ENCODE measurements at regions not wholly inside any gene's neighbourhood (a gene's known extent, or its start where the extent isn't known, plus 50 kb on each side); places are given as distances from the start of the nearest gene placed in this dataset.

- dilution Hi-C loops (cut with HindIII; ENCODE audit: low sequenced_read_pairs, unreplicated experiment) (no loop called here), in situ Hi-C loops (cut with MboI; ENCODE audit: low sequenced_read_pairs) (no loop called here), intact Hi-C loops (cut with micrococcal nuclease) (no loop called here)
- no peaks in the 10 kb centered on the region for H3K27me3 ChIP-seq (ENCODE audit: control insufficient read depth, insufficient read depth, low read length)
- peaks cover 8% of the 10 kb centered on the region for H3K4me1 ChIP-seq (ENCODE audit: control insufficient read depth, insufficient read depth, low read length)
- H2BK20ac ChIP-seq (ENCODE audit: low read depth, low read length): peak overlapping the region; percentile 61
- H2AFZ ChIP-seq (replicated peaks; ENCODE audit: low read length, poor library complexity): peak overlapping the region; percentile 47
- H3K23ac ChIP-seq (ENCODE audit: low read depth, low read length): no peak overlapping the region
- TF ChIP-seq CEBPB (IDR thresholded peaks at IDR 0.05; ENCODE audit: low read depth, low read length) (0 out of 2 replicates have a peak, but pooled peaks have one; percentile 1), RAD21 (IDR thresholded peaks at IDR 0.05; ENCODE audit: low read length) (no peak)
- peak overlapping the region; percentile 77 for H4K5ac ChIP-seq (ENCODE audit: low read depth, low read length)
- H4K91ac ChIP-seq (ENCODE audit: insufficient read depth, low read depth, low read length): peak overlapping the region; percentile 83
- 67% methylated on average over 1 of the region's 3 CpGs; no CpG with 5 or more reads in 1 of the 2 experiments for WGBS, 2 experiments (ENCODE audit: extremely low coverage in 2 of 2, insufficient read length in 1 of 2)
- peak overlapping the region; percentile 69 for H2BK5ac ChIP-seq (ENCODE audit: low read depth, low read length, poor library complexity, severe bottlenecking)
- H3K9me1 ChIP-seq (ENCODE audit: insufficient read depth, low read length): no peaks in the 10 kb centered on the region
- peak overlapping the region; percentile 26 for H3K27ac ChIP-seq (ENCODE audit: insufficient read depth, low read length)
- H3K36me3 ChIP-seq (ENCODE audit: control insufficient read depth, insufficient read depth, low read length): no peaks in the 10 kb centered on the region
- no peak overlapping the region; the same call in 1 of the 2 replicates for H3K9ac ChIP-seq (ENCODE audit: low read depth, low read length)
- peak overlapping the region; percentile 59 to 72; a peak in 3 of 4 replicates for H4K8ac ChIP-seq (ENCODE audit: low read depth in 2 of 2, low read length in 2 of 2)
- H3K14ac ChIP-seq (replicated peaks; ENCODE audit: low read depth, low read length): peak overlapping the region; percentile 30; the same call in 1 of the 2 replicates
- peak overlapping the region; percentile 96 for H3K18ac ChIP-seq (ENCODE audit: low read depth, low read length)
- no peak overlapping the region for H3K4me3 ChIP-seq (ENCODE audit: insufficient read depth, low read depth, low read length)
- peak overlapping the region; percentile 48; the same call in 1 of the 2 replicates for H2AK5ac ChIP-seq (ENCODE audit: low read depth, low read length)
- BruUV-seq (replicated peaks): no TSS peak
- peak; percentile 16 for DNase-seq
- peak; percentile 69 for ATAC-seq (ENCODE audit: low read depth)
- H3K56ac ChIP-seq (ENCODE audit: extremely low read depth, insufficient read depth, low read length): no peak overlapping the region
- no peaks in the 10 kb centered on the region for H4K20me1 ChIP-seq (ENCODE audit: insufficient read depth, low read length)
- no peak overlapping the region for H2AK9ac ChIP-seq (replicated peaks; ENCODE audit: low read depth, low read length, poor library complexity)
- POLR2A ChIA-PET (ENCODE audit: unreplicated experiment): no interaction called here
- H3K9me3 ChIP-seq (ENCODE audit: control insufficient read depth, insufficient read depth, low read length): peaks cover 2% of the 10 kb centered on the region; the same call in 1 of the 2 replicates
- no peaks in the 10 kb centered on the region for H3K79me1 ChIP-seq (ENCODE audit: low read depth in 1 of 2, low read length in 2 of 2)
- H3K4me2 ChIP-seq (ENCODE audit: low read depth, low read length): no peak overlapping the region
- H3K4ac ChIP-seq (ENCODE audit: low read depth, low read length): peak overlapping the region; percentile 74
- H2BK120ac ChIP-seq (ENCODE audit: low read depth, low read length): peak overlapping the region; percentile 73
- CTCF ChIA-PET: interaction anchor here (0.7 kb wide), 1 partner anchor 1385 kb away, joined by 3 read pairs; no protein-coding TSS in a partner anchor
- peak overlapping the region; percentile 45; the same call in 1 of the 3 replicates for H2BK15ac ChIP-seq (ENCODE audit: low read depth, low read length)
Observed at GRCh38 chr12:19695244-19696098, 256.2 kb downstream of the AEBP2 start.
